Ascending aorta (tissue), 2 donors: ENCODE measurements at regions not wholly inside any gene's neighbourhood (a gene's known extent, or its start where the extent isn't known, plus 50 kb on each side); places are given as distances from the start of the nearest gene placed in this dataset.
"Not testable (repeated sequence)": the region's sequence is repeated elsewhere in the genome, so short reads cannot be mapped to it uniquely, and the experiment has no call there.

Experiments used
- DNase-seq, 2 donors: peaks; one replicate each; pipeline ENCODE4 v3.0.0-alpha.2; 2019; ENCODE audit warnings: low spot score in 2 of 2
- H3K27ac ChIP-seq, 2 donors: fragments of 200-600 bp; sonication (generic); one replicate each; pipeline ENCODE4 v1.5.1; 2016 to 2017; ENCODE audit warnings: mild to moderate bottlenecking in 1 of 2
- H3K27me3 ChIP-seq: fragments of 200-600 bp; sonication (generic); one replicate; pipeline ENCODE4 v1.5.1; 2017
- H3K36me3 ChIP-seq, 2 donors: fragments of 200-600 bp; sonication (generic); one replicate each; pipeline ENCODE4 v1.5.1; 2016
- H3K4me1 ChIP-seq, 2 donors: fragments of 200-600 bp; sonication (generic); one replicate each; pipeline ENCODE4 v1.5.1; 2016 to 2017; ENCODE audit warnings: mild to moderate bottlenecking in 1 of 2
- H3K4me3 ChIP-seq, 2 donors: fragments of 200-600 bp; sonication (generic); one replicate each; pipeline ENCODE4 v1.5.1; 2016 to 2017; ENCODE audit warnings: mild to moderate bottlenecking in 1 of 2
- H3K9me3 ChIP-seq, 2 donors: fragments of 200-600 bp; sonication (generic); one replicate each; pipeline ENCODE4 v1.5.1; 2016
- CTCF ChIP-seq, 3 experiments: fragments of 200-600 bp in 2 of 3; fragments of 450-650 bp in 1 of 3; sonication (generic) in 2 of 3; IDR thresholded peaks; one replicate each; pipeline ENCODE4 v1.5.1; 2016 to 2019; ENCODE audit warnings: antibody characterized with exemption in 3 of 3, mild to moderate bottlenecking in 1 of 3, moderate library complexity in 1 of 3
- intact Hi-C: fragments of 100-400 bp; cut with DNase I; formaldehyde crosslinking; loops from one replicate; pipeline ENCODE4 v1.15.1; 2023

GRCh38 chr17:22102177-22102576 is 409.9 kb downstream of the KCNJ18 start:
- Histone ChIP-seq H3K9me3 (no peaks in the 10 kb centered on the region), H3K4me1 (no peaks in the 10 kb centered on the region), H3K27me3 (no peaks in the 10 kb centered on the region), H3K36me3 (no peaks in the 10 kb centered on the region), H3K4me3 (no peak overlapping the region), H3K27ac (no peak overlapping the region)
- intact Hi-C loops = no loop called here
- no peak for TF ChIP-seq CTCF (IDR thresholded peaks at IDR 0.05)
- DNase-seq = no peak

- H3K27me3 ChIP-seq, DNase-seq, H3K4me3 ChIP-seq, H3K36me3 ChIP-seq, intact Hi-C loops, H3K9me3 ChIP-seq, H3K4me1 ChIP-seq, H3K27ac ChIP-seq: not testable (repeated sequence)
Measured at GRCh38 chr17:22116720-22117119, 424.4 kb downstream of the KCNJ18 start.

DNA sequence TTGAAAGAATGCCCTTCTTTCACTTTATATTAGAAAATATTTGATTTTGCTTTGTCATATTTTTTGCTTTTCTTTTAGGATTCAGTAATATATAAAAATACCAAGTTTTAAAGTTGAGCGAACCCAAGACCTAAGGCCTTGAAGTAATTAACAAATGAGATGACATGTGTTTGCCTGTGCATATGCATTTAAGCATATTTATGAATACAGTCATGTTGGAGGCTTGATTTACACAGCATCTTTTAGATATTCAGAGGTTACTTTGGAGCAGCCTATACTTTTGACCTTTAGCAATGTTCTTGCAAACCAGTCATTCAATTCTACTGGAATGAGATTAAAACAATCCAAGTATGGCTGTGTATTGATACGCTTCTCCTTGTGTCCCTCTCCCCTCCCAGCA is 425.1 kb downstream of the KCNJ18 start:
- H3K9me3 ChIP-seq, DNase-seq, H3K4me3 ChIP-seq, intact Hi-C loops, H3K4me1 ChIP-seq, H3K27me3 ChIP-seq, H3K27ac ChIP-seq, H3K36me3 ChIP-seq: not testable (repeated sequence)

DNA sequence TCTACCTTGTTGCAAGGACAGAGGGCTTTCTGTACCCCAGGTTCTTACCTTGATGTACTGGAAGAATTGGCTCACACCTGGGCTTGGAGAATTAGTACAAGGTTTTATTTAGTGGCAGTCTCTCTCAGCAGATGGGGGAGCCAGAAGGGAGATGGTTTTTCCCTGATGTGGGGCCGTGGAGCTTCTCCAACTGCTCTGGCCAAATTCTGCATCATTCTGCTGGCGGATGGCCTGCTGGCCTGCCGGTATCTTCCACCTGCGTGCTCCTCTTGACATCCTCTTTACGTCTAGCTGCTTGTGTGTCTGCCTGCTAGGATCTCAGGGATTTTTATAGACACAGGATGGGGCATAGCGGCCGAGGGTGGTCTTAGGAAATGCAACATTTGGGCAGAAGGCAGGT is 426.7 kb downstream of the KCNJ18 start:
- H3K27me3 ChIP-seq, H3K4me1 ChIP-seq, H3K27ac ChIP-seq, intact Hi-C loops, H3K4me3 ChIP-seq, DNase-seq, H3K9me3 ChIP-seq, H3K36me3 ChIP-seq: not testable (repeated sequence)

GRCh38 chr17:22119751-22120150 is 427.4 kb downstream of the KCNJ18 start:
- H3K9me3 ChIP-seq, intact Hi-C loops, H3K4me1 ChIP-seq, H3K4me3 ChIP-seq, H3K27ac ChIP-seq, H3K27me3 ChIP-seq, H3K36me3 ChIP-seq, DNase-seq: not testable (repeated sequence)

DNA sequence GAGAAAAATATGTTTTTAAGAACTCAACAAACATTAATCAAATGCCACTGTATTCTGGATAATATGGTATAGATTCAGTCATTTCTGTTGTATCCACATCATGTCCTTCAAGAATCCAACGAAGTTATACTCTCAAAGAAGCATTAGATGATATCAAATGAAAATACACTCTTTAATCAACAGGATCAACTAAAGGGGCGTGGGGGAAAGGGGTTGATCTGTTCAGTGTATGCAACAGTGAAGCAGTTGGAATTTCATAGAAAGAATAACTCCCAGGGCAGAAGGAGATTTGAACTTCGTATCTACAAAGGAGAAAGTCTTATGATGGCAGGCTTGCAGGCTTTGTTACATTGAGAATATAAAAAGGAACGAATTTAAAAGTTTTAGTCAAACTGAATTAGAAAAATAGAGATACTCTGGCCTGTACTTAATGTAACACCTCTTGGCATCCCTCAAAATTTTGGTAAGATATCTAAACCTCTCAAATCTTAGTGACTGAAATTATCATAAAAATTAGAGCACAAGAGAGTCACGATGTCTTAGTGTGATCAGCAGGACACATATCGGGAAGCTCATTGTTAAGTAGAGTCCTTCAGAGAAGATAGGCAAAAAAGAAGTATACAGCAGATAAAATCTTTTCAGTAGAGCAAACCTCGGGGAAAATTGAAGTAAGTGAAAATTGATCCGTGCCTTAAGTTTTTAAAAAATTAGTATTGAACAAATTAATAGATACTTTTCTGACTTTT is 431.4 kb downstream of the KCNJ18 start:
- H3K36me3 ChIP-seq = no peaks in the 10 kb centered on the region
- DNase-seq = no peak
- H3K4me1 ChIP-seq = no peaks in the 10 kb centered on the region
- no peaks in the 10 kb centered on the region for H3K9me3 ChIP-seq
- H3K27ac ChIP-seq = no peak overlapping the region
- TF ChIP-seq CTCF (IDR thresholded peaks at IDR 0.05) = no peak
- H3K27me3 ChIP-seq = no peaks in the 10 kb centered on the region
- intact Hi-C loops = no loop called here
- H3K4me3 ChIP-seq = no peak overlapping the region

DNA sequence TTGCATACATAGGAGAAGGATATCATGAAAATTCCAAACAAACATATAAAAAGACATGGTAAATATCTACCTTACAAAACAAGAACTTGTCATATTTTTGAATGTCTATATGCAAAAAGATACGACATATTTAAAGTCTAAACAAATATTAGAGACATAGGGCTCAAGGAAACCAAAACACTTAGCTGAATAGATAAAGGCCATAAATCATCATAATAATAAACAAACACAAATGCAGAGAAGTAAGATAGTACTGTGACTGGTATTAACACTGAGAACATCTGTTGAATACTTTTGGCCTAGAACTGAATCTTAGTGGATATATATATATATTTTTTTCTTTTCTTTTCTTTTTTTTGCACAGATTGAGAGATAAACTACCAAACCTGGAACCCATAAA is 435.8 kb downstream of the KCNJ18 start:
- no peaks in the 10 kb centered on the region for H3K27me3 ChIP-seq
- no peak for DNase-seq
- no peaks in the 10 kb centered on the region for H3K9me3 ChIP-seq
- H3K4me1 ChIP-seq = no peaks in the 10 kb centered on the region
- no peak overlapping the region for H3K4me3 ChIP-seq
- no peak for TF ChIP-seq CTCF (IDR thresholded peaks at IDR 0.05)
- H3K36me3 ChIP-seq = no peaks in the 10 kb centered on the region
- intact Hi-C loops = no loop called here
- H3K27ac ChIP-seq = no peak overlapping the region

DNA sequence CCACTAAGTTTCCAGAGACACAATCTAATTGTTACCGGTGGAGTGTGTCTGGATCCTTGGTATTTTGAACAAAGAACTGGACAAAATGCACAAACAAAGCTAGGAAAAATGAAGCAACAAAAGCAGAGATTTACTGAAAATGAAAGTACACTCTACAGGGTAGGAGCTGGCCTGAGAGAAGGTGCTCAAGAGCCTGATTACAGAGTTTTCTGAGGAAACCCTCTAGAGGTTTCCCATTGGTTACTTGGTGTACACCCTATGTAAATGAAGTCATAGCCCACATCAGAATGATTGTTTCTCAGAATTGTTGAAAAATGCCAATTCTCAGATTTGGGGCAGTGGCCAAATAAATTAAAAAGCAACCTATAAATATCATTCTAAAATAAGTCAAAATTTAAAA is 436.4 kb downstream of the KCNJ18 start:
- DNase-seq = no peak
- H3K4me3 ChIP-seq = no peak overlapping the region
- no peaks in the 10 kb centered on the region for H3K36me3 ChIP-seq
- no peak overlapping the region for H3K27ac ChIP-seq
- intact Hi-C loops = no loop called here
- no peak for TF ChIP-seq CTCF (IDR thresholded peaks at IDR 0.05)
- no peaks in the 10 kb centered on the region for H3K27me3 ChIP-seq
- H3K9me3 ChIP-seq = no peaks in the 10 kb centered on the region
- H3K4me1 ChIP-seq = no peaks in the 10 kb centered on the region

DNA sequence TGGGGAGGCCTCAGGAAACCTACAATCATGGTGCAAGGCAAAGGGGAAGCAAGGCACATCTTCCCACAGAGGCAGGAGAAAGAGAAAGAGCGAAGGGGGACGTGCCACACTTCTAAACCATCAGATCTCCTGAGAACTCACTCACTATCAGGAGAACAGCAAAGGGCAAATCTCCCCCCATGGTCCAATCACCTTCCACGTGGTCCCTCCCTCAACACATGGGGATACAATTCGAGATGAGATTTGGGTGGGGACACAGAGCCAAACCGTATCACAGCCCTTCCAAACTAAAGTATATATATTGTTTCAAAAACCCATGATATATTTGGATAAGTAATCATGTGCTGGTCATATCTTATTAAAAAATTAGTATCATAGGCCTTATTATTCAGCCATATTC is 437.6 kb downstream of the KCNJ18 start:
- H3K27ac ChIP-seq, DNase-seq, H3K9me3 ChIP-seq, H3K27me3 ChIP-seq, H3K4me1 ChIP-seq, H3K4me3 ChIP-seq, H3K36me3 ChIP-seq, intact Hi-C loops: not testable (repeated sequence)
